Hindlimb muscle (tissue), 1 donor: ENCODE measurements at regions not wholly inside any gene's neighbourhood (a gene's known extent, or its start where the extent isn't known, plus 50 kb on each side); places are given as distances from the start of the nearest gene placed in this dataset.

Experiments used
- DNase-seq: peaks from one replicate; pipeline ENCODE4 v3.0.0-alpha.2; 2013

DNA sequence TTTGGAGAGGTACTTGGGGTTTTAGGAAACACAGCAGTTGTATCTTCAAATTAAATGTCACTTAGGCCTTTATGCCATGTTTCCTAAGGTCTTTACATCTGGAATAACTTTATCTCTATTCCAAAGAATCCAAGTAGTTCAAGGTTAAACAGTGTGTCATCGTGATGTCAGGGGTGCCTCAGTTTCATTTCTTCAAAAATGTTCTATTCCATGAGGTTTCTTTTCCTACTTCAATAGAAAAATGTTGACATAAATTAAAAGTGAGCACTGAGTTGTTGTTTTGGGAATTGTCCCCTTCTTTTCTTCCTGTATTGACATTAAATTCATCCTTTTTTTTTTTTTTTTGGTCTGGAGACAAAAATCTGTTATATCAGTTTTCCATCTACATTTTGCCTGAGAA, 160.6 kb upstream of the C21orf91 start:
- DNase-seq, result peak; percentile 54

GRCh38 chr21:17978895-17979294, 159.7 kb upstream of the C21orf91 start:
- DNase-seq, result no peak

- DNase-seq, result no peak
Observed at GRCh38 chr21:17976691-17977090, 157.5 kb upstream of the C21orf91 start.

DNA sequence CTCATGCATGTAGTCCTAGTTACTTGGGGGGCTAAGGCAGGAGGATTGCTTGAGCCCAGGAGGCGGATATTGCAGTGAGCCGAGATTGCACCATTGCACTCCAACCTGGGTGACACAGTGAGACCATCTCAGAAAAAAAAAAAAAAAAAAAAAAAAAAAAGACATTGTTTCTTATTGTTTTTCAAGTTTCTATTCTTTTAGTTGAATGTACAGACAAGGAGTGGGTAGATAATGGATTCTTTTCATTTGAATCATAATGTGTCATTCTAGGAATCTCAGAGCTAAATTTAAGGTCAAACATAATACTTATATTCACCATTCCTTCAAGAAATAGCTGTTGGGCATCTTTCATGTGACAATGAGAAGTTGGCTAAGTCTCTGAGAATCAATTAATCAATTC, 157.0 kb upstream of the C21orf91 start:
- DNase-seq, result no peak

- no peak for DNase-seq
Observed at GRCh38 chr21:17967319-17967718, 148.2 kb upstream of the C21orf91 start.

- DNase-seq, result peak; percentile 69
Observed at GRCh38 chr21:17964716-17965115, 145.6 kb upstream of the C21orf91 start.

- DNase-seq, result no peak
Observed at GRCh38 chr21:17964199-17964598, 145.0 kb upstream of the C21orf91 start.

DNA sequence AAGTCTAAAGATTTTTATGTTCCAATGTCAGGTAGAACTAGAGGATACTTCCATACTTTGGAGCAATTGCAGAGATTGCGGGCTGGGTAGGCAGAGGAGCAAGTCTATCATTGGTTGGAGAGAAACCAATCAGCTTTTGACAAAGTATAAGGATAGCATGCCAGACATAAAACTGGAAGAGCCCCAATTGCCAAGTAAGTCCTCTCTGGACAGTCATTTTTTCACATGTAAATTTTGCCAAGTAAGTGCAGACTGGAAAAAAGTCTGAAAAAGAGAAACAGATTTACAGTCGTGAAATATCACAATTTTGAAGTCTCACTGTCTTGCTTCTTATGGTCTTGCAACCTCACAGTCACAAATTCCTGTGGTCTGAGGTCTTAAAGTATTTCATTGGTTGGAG, 131.4 kb upstream of the C21orf91 start:
- no peak for DNase-seq

DNA sequence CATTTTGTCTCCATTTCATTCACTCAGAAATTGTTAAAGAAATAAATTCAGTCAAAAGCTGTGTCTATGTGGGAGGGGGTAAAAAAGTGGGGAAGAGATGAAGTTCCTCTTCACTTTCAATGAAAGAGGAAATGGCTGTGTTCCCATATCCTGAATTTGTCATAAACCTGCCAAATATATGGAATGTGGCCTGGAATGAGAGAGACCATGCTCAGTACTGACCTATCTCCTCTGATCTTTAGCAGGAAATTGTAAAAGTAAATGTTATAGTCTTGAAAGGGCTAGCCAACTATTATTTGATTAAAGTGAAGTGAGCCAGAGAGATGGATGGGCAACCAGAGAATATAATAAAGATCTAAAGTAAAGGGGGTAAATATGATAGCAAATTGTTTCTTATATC, 130.3 kb upstream of the C21orf91 start:
- no peak for DNase-seq

- no peak for DNase-seq
Observed at GRCh38 chr21:17947531-17947930, 128.4 kb upstream of the C21orf91 start.

GRCh38 chr21:17931080-17931479, 111.9 kb upstream of the C21orf91 start:
- DNase-seq, result no peak

DNA sequence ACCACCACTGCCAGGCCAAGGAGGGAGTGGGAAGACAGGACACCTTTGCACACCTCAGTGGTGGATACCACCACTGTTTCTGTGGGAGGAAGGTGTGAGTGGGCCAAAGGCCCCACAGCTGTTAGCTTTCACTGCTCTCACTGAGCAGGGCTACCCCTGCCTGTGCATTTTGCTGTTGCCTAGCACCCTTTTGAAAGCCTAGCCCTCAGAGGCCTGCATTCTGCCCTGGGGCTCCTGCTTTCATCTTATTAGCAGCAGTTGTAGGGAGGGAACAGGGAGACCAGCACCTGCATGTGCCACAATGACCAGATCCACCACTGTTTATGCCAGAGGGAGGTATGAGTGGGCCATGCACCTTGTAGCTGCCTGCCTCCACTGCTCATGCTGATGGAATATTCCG, 110.9 kb upstream of the C21orf91 start:
- no peak for DNase-seq

DNA sequence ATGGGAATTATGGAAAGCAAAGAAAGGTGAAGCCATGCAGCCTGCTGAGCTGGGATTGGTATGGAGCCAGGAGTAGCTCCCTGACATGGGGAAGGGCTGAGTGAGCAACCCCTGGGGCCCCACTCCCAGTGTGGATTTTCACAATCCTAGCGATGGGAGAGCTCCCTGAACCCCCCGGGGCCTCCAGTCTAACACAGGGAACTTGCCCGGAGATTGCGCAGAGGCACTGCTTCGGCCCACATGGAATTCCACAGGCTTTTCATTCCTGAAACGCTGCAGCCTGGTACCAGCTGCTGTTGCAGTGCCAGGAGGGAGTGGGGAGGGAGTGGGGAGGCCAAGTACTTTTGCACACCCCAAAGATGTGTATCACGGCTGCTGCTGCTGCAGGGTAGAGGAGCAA, 110.4 kb upstream of the C21orf91 start:
- DNase-seq, result no peak

DNA sequence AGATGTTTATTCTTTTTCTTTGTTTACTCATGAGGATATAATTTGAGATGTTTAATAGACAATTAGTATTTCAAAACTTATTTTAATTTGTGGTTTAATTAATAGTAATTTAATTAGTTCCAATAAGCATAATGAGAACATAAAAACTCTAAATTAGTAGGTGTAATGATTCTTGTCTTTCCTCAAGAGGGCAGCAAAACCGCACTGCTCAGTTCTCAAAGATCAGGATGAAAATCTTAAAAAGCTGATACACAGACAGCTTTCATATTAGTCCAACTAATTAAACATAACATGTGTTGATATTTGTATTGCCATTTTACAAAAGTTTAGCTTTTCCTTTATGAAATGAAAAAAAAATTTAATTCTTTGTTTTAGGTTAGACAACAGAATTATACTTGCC, 106.7 kb upstream of the C21orf91 start:
- peak; percentile 51 for DNase-seq

DNA sequence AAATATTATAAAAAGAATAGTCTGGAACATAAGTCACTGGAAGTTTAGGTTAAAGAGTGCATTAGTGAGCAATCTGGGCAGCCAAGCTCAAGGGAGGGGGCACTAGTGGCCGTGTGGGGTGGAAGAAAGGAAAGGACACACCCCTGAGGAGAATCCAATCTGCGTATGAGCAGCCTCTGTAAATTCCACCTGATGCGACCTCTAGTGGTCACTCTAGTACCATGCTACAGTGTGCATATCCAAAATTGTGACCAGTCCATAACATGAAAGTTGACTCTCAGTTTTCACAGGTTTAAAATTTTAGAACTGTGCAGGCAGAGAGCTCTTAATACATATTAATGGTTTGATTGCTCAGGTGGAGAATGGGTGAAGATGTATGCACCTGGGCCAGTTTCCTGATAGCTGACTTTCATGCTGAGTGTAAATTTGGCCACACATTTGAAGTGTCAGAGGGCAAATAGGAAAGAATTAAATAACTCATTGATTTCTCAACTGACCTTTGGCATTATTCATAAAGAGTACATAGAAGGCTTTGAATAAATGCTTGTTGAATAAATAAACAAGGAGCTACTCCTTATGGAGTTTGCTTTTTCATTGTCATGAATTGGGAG, 105.9 kb upstream of the C21orf91 start:
- DNase-seq, result peak; percentile 59

GRCh38 chr21:17921579-17922530, 102.7 kb upstream of the C21orf91 start:
- DNase-seq, result peak; percentile 70

DNA sequence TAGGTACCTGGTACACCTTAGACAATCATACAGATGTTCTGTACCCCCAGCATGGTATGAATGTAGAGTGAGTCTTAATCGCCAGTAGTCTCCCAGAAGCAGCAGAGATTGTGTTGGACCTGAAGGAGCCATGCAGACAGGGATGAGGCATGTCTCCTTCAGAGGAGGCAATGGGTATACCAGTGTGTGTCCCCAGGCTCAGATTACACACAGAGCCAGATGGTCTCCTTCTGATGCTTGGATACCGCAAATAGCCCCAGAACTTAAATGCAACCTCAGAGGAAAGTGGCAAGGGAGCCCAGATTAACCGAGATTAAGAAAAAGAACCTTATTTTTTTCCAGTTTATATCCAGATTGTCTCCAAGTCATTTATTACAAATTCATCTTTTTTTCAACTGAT, 96.8 kb upstream of the C21orf91 start:
- no peak for DNase-seq

- DNase-seq, result no peak
Observed at GRCh38 chr21:17911628-17912027, 92.5 kb upstream of the C21orf91 start.

DNA sequence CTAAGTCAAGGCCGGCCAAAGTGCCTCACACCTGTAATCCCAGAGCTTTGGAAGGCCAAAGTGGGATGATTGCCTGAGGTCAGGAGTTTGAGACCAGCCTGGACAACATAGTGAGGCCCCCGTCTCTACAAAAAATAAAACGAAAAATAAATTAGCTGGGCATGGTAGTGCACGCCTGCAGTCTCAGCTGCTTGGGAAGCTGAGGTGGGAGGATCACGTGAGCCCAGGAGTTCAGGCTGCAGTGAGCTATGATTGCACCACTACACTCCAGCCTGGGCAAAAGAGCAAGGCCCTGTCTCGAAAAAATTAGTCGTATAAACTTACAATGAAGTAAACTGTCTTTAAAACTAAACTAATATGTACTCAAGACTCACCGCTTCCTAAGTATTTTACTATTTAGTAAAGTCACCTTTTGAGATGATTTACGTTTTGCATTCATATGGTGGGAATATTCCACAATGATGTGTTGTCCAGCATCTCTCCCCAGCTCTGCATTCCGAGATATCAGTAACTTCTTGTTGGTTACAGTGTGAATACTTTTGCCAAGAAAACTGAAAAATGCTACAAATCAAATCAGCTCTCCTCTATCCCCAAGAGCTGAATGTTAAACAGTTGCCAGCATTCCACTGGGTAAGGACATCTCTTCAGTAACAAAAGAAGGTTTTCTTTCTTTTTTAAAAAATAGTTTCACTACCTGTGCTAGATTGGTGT, 84.9 kb upstream of the C21orf91 start:
- DNase-seq, result no peak

GRCh38 chr21:17903029-17903806, 84.1 kb upstream of the C21orf91 start:
- no peak for DNase-seq

GRCh38 chr21:17901458-17902079, 82.4 kb upstream of the C21orf91 start:
- DNase-seq, result no peak

DNA sequence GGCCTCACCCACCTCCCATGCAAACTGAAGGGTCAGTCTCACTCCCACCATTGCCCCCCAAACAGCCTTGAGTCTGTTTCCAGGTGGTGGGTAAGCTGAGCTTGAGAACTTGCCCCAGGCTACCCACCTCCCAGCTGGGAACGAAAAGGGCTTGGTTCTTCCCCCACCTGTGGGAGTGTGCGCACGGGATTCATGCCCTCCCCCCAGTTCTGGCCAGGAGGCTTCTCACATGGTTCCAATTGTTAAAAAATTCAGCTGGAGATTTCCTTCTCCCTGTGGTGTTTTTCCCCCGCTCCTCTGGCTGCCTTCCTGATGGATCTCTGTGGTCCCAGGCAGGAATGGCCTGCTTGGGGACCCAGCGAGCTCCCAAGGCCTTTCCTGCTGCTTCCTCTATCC, 81.8 kb upstream of the C21orf91 start:
- no peak for DNase-seq
